Fibroblast of skin of right quadriceps (primary cell): ENCODE measurements at regions not wholly inside any gene's neighbourhood (a gene's known extent, or its start where the extent isn't known, plus 50 kb on each side); places are given as distances from the start of the nearest gene placed in this dataset.
A peak's percentile ranks its signal among the peaks of the same experiment; 100 is the strongest.
"Not testable (repeated sequence)": the region's sequence is repeated elsewhere in the genome, so short reads cannot be mapped to it uniquely, and the experiment has no call there.

Source experiments
- DNase-seq: peaks from one replicate; pipeline ENCODE4 v3.0.0-alpha.2; 2013

DNA sequence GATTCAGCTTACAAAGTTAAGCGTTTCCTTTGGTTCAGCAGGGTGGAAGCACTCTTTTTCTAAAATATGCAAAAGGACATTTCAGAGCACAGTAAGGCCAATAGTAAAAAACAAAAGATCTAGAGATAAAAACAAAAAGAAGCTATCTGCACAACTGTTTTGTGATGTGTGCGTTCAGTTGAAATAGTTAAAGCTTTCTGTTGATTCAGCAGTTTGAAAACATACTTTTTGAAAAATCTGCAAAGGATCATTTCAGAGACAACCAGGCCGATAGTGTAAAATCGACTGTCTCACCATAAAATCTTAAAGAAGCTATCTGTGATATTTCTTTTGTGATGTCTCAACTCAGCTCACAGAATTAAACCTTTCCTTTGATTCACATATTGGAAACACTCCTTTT, 300.0 kb upstream of the ALG10B start:
- DNase-seq: no peak

DNA sequence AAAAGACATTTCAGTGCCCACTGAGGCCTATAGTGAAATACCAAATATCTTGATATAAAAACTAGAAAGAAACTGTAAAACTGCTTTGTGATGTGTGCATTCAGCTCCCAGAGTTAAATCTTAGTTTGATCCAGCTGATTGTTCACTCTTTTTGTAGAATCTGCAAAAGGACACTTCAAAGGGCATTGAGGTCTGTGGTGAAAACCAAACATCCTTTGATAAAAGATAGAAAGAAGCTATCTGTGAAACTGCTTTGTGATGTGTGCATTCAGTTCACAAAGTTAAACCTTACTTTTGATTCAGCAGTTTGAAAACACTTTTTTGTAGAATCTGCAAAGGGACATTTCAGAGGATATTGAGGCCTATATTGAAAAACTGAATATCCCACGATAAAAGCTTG, 290.7 kb upstream of the ALG10B start:
- DNase-seq: no peak

DNA sequence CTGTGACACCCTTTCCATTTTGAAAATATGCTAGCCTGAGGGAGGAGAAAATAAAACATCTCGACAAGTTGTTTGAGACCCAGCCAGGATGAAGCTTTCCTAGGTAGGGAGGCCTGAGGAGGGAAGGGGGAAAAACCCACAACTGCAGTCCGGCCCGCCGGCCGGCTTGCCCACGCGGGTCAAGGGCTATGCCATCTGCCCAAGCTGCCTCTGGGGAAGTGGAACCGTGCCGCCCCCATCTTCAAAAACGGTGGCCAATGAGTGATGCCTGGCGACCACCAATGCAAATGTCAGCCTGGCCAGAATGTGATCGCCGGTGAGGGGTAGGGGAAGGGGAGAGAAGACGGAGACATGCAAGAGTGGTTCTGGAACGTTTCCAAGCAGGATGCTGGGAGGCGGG, 263.5 kb upstream of the ALG10B start:
- no peak for DNase-seq

DNA sequence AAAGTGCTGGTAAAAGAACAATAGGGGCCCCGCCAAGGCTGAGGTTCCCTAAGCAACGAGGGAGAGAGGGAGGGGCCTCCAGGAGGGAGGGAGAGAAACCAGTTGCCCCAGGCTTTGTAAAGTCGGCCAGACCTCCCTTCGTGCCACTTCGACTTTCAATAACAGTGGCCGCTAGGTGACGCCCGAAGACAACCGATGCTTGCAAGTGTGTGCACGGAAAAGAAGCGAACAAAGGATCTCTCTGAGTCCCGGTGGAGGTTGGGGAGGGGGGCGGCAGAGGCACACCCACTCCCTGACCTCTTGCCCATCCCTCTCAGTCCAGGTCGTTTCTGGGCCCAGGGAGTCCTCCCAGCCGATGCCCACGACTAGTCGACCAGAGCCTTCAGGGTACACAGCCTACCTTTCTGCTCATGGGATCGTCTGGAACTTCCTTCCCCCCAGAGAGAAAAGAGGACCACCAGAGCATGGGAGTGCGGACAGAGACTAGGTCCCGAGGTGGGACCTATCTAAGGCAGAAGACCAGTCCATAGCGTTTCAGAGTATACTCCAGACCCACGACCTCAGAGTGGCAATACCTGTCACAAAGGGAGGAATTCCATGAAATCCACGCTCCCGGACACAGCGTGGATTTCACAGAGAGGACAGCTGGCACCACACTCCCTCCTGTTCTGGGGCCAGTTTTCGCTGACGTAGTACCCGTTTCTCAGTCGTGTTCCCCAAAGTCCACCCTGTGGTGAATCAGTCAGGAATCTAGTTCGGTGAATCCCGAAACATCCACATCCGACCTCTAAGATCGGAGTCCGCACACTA, 262.7 kb upstream of the ALG10B start:
- DNase-seq: no peak

DNA sequence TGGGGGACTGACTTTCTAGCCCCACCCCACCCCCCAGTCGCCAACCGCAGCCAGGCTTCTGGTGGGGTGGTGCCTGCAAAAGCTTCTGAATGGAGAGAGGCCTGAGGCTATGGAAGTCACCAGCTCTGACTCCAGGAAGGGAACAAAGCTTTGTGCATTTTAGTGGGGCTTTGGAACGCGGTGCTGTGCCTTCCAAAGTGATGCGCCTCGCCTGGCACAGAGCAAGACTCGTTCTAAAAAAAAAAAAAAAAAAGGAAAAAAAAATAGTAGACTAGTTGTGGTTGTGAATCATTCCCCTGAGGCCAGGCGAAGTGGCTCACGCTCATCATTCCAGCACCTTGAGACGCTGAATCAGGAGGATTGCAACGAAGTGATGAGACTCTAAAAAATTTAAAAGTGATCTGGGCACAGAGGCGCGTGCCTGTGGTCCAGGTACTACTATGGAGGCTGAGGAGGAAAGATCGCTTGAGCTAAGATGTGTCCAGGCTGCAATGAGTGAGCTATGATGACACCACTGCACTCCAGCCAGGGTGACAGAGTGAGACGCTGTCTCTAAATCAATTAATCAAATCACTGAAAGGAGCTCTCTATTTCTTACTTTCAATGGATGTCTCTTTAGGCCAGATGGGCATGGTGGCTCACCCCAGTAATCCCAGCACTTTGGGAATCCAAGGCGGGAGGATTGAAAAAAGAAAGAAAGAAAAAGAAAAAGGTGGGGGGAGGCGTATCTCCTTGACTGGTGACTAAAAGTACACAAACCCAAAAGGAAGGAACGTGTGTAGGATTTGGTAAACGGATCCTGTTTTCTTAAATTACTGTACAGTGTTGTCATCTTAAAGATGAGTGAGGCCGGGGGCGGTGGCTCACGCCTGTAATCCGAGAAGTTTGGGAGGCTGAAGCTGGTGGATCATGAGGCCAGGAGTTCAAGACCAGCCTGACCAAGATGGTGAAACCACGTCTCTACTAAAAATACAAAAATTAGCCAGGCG, 259.6 kb upstream of the ALG10B start:
- no peak for DNase-seq

DNA sequence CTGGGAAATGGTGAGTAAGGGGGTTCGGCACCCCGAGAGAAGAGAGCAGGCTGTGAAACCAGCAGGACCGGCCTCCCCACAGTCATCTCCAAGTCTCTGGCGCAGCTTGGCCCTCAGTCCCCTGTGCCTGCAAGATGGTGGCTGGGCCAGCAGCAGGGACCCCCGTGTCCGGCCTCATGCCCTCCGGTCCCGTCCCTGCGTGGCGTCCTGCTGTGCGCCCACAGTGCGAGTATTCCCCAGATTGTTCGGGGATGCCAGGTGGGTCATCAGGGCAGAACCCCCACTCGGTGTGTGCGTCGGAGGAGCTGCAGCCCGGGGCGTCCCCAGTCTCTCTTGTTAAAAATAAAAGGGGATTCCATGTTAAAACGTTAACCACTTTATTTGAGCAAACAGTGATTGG, 216.9 kb upstream of the ALG10B start:
- DNase-seq: no peak

DNA sequence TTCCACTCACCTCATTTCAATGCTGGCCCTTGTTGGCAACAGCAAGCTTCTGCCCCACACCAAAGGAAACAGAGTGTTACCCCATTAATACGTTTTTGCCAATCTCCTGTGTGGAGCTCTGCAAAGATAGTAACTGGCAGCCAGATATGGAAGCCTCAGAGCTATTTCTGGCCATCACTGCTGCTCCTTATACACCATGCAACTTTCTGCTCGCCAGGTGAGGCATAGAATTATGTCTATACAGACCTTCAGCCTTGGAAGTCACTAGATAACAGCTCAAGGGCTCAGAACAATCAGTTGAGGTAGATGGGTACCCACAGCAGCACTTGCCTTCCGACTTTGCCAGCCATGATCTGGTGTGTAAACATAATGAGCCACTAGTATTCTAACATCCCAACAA, 214.8 kb upstream of the ALG10B start:
- no peak for DNase-seq

DNA sequence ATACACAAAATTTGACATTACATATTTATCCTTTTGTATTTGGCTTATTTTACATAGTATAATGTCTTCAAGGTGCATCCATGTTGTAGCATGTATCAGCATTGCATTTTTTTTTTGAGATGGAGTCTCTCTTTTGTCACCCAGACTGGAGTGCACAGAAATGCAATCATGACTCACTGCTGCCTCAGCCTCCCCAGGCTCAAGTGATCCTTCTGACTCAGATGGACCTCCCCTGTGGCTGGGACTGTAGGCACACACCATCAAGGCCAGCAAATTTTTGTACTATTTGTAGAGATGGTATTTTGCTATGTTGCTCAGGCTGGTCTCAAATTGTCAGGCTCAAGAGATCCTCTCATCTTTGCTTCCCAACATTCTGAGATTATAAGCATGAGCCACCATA, 214.4 kb upstream of the ALG10B start:
- DNase-seq: no peak

DNA sequence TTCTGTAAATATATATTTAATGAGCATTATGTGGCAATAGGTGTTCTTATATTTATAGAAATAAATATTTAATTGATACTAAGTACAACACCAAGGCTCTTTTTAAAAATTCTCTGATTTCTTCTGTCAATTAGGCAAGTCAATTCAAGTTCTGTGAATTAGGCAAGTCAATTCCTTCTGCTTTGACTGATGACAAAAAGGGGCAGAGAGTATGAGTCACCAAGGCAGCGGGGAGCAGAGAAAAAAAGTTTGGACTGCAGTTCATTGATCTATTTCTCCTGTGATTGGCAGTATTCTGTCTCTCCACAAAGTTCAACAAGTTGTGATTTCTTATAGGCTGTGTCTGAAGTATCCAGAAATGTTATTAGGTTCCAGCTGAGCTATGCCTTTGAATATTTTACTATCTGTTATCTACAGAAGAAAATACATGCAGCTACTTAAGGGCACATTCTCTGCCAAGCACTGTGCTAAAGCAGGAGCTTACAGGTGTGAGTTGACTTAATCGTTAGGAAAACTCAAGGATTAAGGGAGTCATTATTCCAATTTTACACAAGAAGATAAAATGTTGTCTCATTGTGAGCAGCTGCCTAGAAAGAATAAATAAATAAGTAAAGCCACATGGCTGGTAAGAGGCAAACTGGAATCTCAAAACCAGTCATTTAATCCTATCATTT, 206.4 kb upstream of the ALG10B start:
- no peak for DNase-seq

DNA sequence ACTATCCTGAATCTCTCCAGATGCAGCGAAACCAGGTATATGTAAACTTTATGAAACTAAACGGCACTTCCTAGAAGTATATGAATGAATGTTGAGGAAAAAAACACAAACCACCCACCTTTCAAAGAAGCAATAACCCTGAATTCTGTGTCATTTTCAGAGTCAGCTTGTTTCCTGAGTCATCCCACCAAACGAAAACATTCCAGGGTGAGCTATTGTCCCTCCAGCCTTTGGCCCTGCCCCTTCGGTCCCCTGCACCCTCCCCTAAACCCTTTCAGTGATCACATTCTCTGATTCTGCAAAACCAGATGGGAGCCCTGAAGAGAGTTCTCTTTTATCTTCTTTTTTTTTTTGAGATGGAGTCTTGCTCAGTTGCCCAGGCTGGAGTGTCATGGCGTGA, 202.6 kb upstream of the ALG10B start:
- no peak for DNase-seq

DNA sequence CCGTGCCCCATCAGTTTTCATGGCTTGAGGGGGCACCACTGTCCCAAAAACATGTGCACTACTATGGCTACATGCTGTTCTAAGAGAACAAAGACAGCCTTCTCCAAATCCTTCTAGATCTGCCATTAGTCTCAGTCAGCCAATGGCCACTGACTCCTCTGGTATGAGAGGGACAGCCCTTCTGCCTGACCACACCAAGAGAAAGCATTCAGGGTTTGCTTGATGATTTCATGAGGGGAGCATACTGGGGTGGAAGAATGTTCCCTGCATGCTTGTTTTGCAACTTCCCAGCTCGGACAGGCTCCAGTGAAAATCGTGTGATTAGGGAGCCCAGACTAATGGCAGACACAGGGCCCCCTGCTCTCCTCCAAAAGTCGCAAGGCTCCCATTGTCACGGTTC, 199.6 kb upstream of the ALG10B start:
- DNase-seq: no peak

DNA sequence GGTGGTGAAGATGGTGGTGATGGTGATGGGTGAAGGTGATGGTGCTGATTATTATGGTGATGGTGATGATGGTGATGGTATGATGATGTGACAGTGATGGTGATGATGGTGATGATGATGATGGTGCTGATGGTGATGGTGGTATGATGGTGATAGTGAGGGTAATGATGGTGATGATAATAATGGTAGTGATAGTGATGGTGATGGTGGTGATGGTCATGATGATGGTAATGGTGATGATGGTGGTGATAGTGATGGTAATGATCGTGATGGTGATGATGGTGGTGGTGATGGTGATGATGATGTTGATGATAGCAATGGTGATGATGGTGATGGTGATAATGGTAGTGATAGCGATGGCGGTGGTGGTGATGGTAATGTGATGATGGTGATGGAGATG, 197.9 kb upstream of the ALG10B start:
- DNase-seq: no peak

DNA sequence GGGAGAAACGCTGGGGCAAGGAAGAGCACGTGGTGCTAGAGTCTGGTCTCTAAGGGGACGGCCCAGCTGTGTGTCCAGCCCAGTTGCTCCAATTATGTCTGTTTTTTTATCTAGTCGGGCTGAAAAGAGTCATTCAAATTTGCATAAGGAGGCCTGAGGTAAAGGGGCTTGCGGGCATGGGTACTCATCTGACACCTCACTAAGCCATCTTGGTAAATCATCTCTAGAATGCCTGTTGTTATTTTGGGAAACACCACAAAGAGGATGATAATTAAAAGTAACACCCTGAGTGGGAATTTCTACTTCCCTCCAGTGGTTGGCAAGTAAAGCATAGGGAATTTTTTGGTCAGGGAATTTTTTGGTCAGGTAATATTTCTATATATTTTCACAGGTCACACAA, 196.1 kb upstream of the ALG10B start:
- no peak for DNase-seq

DNA sequence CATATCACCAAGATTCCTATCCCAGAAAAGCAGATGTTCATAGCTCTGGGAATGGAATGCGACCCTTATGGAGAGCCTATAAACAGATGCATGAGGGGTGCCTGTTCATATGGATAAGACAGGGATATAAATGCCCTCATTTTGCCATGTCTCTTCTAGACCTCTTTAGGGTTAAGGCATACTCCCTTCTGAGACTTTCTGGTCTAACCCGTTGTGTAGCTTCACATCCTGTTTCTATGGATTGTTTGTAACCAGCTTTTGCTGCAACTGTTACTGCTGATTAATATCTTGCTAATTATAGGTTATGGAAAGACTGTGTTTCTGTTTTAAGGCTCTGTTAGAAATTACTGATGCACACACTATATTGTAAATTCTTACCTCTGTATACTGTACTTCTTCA, 193.5 kb upstream of the ALG10B start:
- DNase-seq: not testable (repeated sequence)

DNA sequence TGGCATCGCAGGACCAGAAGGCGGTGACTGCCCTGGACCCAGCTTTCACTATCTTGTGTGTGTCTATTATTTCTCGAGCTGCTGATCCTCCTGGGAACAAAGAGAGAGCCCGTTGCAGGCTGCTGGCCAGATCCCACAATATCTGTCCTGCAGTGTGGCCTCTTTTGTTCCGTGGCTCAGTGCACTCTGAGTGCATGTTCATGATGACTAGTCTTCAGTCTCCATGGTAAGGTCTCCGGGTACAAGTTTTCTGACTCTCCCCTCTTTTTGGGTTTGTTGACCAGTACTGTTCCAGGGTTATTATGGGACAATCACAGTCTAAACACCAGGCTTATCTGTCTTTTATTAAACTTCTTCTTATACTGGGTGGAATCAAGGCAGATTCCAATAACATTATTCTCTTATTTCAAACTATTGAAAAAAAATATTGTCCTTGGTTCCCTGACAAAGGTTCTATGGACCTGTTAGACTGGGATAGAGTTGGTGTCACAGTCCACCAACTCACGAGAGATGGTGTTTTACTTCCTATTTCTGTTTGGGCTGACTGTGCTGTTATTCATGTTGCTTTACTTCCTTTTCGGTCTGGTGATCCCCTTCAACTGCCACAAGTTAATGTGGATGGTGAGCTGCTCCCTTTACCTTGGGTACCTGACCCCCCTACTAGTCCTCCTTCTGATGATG, 192.9 kb upstream of the ALG10B start:
- no peak for DNase-seq

DNA sequence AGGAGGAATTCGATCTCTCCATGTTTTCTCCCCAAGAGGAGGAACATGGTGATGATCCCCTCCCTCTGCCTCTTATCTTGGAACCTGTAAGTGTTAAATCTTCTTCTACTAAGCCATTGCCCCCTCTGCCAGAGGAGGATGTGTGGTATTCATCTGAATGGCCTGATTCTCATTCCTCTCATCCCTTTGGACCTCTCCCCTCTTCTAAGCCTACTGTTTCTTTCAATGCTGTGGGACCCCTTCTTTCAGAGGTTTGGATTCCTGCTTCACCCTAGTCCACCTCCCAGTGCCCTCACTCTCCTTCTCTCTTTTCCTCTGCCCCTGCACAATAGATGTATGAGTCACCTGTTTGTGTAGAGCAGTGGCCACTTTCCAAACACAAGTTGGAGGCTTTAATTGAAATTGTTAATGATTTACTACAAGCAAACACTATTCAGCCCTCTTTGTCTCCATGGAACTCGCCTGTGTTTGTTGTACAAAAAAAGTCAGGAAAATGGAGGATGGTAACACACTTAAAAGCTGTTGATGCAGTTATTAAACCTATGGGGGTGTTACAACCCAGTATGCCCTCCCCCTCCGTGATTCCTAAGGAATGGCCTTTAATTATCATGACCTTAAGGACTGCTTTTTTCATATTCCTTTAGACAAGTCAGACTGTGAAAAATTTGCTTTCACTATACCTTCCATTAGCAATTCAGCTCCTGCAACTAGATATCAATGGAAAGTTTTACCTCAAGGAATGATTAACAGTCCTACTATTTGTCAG, 192.1 kb upstream of the ALG10B start:
- no peak for DNase-seq

DNA sequence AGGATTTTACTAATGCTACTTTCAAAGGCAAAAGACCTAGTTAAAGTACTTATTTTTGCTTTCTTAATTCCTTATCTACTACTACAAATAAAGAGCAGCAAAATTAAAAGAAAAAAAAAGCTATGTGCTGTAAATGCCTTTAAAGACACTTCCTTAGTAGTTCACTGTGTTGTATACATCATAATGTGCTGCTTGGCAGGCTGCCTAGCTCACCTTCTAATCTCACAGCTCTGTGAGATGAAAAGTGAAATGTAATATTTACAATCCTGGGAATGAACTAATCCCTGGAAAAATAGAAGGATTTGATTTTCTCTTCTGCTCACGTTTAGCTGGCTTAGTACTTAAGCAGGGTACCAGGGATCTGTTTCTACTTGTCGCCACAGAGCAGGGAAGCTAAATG, 184.4 kb upstream of the ALG10B start:
- DNase-seq: no peak

DNA sequence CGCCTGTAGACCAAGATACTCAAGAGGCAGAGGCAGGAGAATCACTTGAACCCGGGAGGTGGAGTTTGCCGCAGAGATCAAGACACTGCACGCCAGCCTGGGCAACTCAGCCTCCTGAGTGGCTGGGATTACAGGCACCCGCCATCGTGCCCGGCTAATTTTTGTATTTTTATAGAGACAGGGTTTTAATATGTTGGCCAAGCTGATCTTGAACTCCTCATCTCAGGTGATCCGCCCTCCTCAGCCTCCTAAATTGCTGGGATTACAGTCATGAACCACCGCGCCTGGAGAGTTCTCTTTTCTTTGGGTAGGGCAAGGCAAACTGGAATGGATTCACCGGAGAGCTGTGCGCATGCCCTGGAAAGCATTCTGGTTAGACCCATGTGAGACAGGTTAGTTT, 179.3 kb upstream of the ALG10B start:
- DNase-seq: no peak

DNA sequence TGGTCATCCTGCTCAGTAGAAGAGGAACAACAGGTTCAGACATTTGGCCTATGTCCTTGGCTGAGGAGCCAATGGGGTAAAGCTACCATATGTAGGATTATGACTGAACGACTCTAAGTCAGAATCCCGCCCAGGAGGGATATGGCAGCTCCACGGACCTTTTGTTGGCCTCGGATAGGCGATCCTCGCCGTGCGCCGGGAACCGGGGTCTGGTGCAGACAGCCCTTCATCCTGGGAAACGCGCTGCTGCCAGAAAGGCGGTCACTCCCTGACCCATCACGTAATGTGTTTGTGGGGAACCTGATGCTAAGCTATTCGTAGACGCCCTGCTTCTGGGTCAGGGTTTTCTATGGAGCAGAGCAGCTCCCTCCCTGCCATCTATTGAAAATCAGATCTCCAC, 178.9 kb upstream of the ALG10B start:
- no peak for DNase-seq

DNA sequence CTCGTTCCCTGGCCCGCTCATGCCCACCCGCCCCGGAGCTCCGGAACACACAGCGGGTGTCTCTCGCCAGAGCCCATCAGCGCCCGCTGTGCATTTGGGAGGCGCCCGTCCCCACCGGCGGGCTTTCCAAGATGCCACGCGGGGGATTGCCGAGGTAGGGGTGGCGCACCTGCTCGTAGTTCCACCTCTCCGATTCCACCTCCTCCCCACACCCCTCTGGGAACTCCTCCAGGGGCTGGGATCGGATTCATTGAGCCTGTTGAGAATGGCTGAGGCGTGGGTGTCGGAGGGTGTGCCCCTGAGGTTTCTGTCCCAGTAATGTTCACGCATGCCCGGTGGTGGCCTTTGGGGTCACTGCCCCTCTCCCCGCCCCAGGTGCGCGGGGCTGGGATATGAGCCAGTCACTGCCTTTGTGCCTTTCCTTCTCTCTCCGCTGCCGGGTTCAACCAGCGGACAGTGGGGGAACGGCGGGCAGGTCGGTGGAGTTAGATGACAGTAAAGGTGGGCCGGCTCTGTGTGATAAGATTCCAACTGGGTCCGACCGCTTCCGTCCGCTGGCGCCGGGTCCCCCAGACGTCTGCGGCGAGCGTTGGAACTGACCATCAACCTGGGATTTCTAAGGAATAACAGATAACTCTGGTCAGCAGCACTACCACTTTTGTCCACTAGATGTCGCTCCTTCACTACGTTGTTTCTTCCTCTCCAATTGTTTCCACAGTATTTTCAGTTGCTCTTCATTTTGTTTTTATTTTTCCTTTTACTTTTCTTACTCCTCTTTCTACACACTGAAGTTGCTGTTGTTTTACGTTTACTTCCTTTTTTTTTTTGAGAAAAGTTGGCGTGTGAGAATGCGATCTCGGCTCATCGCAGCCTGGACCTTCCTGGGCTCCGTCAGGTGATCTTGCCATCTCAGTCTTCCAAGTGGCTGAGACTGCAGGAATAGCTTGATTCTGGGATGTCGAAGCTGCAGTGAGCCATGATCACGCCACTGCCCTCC, 178.1 kb upstream of the ALG10B start:
- DNase-seq: peak; percentile 34

DNA sequence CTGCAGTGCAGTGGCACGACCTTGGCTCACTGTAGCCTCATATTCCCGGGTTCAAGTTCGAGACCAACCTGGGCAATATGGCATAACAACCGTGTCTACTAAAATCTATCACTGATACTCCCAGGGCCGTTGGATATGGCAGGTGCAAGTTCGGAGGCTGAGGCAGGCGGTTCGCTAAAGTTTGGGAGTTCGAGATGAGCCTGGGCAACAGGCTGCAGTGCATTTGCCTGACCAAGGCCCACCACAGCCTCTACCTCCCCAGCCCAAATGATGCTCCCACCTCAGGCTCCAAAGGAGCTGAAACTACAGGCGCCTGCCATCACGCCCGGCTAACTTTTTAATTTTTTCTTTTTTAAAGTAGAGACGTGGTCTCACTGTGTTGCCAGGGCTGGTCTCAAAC, 177.1 kb upstream of the ALG10B start:
- no peak for DNase-seq
